ENCODE measurements at regions not wholly inside any gene's neighbourhood (a gene's known extent, or its start where the extent isn't known, plus 50 kb on each side); places are given as distances from the start of the nearest gene placed in this dataset.

DNA sequence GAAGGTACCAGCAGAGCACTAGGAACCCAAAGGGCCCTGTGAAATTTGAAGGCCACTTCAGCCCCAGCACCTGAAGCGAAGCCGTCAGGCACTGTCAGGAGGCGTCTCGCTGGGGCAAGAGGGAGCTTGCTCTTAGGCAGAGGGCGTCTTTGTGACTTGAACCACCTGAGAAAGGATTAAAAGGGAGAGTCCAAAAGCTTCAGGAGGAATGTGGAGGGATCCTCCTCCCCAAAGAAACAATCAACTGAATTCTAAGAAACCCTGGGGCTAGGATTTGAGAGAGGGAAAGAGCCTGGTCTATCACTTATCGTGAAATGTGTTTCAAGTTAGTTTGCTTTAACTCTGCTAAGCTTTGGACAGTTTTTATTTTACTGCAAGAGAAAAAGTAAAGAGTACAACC lies 324.9 kb upstream of the SOX11 start:
- DNase-seq (ENCODE audit: low spot score) (no peak), ATAC-seq (ENCODE audit: insufficient number of reproducible peaks, low FRiP score, low read depth) (no peak)
- H3K9me3 ChIP-seq: no peaks in the 10 kb centered on the region
- TF ChIP-seq, protein P1, sequence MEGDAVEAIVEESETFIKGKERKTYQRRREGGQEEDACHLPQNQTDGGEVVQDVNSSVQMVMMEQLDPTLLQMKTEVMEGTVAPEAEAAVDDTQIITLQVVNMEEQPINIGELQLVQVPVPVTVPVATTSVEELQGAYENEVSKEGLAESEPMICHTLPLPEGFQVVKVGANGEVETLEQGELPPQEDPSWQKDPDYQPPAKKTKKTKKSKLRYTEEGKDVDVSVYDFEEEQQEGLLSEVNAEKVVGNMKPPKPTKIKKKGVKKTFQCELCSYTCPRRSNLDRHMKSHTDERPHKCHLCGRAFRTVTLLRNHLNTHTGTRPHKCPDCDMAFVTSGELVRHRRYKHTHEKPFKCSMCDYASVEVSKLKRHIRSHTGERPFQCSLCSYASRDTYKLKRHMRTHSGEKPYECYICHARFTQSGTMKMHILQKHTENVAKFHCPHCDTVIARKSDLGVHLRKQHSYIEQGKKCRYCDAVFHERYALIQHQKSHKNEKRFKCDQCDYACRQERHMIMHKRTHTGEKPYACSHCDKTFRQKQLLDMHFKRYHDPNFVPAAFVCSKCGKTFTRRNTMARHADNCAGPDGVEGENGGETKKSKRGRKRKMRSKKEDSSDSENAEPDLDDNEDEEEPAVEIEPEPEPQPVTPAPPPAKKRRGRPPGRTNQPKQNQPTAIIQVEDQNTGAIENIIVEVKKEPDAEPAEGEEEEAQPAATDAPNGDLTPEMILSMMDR (IDR thresholded peaks at IDR 0.05): no peak
- H3K4me3 ChIP-seq: no peak overlapping the region
- H3K27me3 ChIP-seq (replicated peaks; ENCODE audit: insufficient read depth): no peaks in the 10 kb centered on the region
- no peaks in the 10 kb centered on the region for H3K36me3 ChIP-seq
- no peaks in the 10 kb centered on the region for H3K4me1 ChIP-seq (ENCODE audit: control insufficient read depth in 1 of 2, low read depth in 2 of 2)
- H3K27ac ChIP-seq: no peak overlapping the region

DNA sequence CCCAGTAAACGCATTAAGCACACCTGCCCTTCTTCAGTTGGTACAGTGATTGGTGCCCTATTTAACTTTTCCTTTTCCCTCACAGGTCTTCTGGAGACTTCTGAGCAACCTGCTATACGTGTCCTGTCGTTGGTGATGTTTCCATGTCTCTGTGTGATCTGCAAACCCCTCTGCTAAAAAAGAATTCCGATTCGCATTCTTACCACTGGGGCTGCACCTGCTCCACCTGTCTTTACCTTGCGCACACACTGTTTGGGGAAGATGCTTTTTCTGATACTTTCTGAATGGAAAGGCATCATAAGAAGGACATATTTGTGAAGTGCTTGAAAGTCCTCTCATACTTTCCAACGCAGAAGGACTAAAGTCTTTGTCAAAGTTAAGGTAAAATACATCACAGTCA lies 323.9 kb upstream of the SOX11 start:
- H3K4me3 ChIP-seq: no peak overlapping the region
- ATAC-seq (ENCODE audit: insufficient number of reproducible peaks, low FRiP score, low read depth): no peak
- H3K27me3 ChIP-seq (replicated peaks; ENCODE audit: insufficient read depth): no peaks in the 10 kb centered on the region
- no peaks in the 10 kb centered on the region for H3K4me1 ChIP-seq (ENCODE audit: control insufficient read depth in 1 of 2, low read depth in 2 of 2)
- TF ChIP-seq, protein P1 (IDR thresholded peaks at IDR 0.05): no peak
- no peaks in the 10 kb centered on the region for H3K36me3 ChIP-seq
- no peak for DNase-seq (ENCODE audit: low spot score)
- H3K9me3 ChIP-seq: no peaks in the 10 kb centered on the region
- H3K27ac ChIP-seq: no peak overlapping the region

DNA sequence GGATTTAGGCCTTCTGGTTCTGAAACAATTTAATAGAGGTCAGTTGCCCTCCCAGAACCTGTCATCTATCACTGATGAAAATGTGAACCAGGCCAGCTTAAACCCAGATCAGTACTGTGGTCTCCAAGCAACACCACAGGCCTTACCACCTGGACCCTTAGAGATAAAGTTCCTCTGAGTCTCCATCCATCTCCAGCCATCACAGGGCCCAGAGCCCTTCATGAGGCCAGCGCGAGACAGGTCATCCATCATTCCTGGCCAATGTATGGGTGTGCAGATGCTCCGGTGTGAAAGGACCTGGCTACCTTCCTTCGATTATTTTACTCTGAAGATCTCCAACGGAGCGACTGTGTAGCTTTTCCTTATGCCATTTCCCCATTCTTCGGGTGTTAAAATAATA lies 322.7 kb upstream of the SOX11 start:
- no peak overlapping the region for H3K4me3 ChIP-seq
- no peak overlapping the region for H3K27ac ChIP-seq
- no peak for DNase-seq (ENCODE audit: low spot score)
- no peaks in the 10 kb centered on the region for H3K27me3 ChIP-seq (replicated peaks; ENCODE audit: insufficient read depth)
- TF ChIP-seq, protein P1 (IDR thresholded peaks at IDR 0.05): no peak
- ATAC-seq (ENCODE audit: insufficient number of reproducible peaks, low FRiP score, low read depth): no peak
- H3K36me3 ChIP-seq: no peaks in the 10 kb centered on the region
- no peaks in the 10 kb centered on the region for H3K4me1 ChIP-seq (ENCODE audit: control insufficient read depth in 1 of 2, low read depth in 2 of 2)
- no peaks in the 10 kb centered on the region for H3K9me3 ChIP-seq

GRCh38 chr2:5370158-5370557 lies 322.0 kb upstream of the SOX11 start:
- H3K9me3 ChIP-seq: no peaks in the 10 kb centered on the region
- TF ChIP-seq, protein P1 (IDR thresholded peaks at IDR 0.05): no peak
- H3K36me3 ChIP-seq: no peaks in the 10 kb centered on the region
- no peak overlapping the region for H3K4me3 ChIP-seq
- no peak overlapping the region for H3K27ac ChIP-seq
- DNase-seq (ENCODE audit: low spot score) (no peak), ATAC-seq (ENCODE audit: insufficient number of reproducible peaks, low FRiP score, low read depth) (no peak)
- no peaks in the 10 kb centered on the region for H3K27me3 ChIP-seq (replicated peaks; ENCODE audit: insufficient read depth)
- no peaks in the 10 kb centered on the region for H3K4me1 ChIP-seq (ENCODE audit: control insufficient read depth in 1 of 2, low read depth in 2 of 2)

DNA sequence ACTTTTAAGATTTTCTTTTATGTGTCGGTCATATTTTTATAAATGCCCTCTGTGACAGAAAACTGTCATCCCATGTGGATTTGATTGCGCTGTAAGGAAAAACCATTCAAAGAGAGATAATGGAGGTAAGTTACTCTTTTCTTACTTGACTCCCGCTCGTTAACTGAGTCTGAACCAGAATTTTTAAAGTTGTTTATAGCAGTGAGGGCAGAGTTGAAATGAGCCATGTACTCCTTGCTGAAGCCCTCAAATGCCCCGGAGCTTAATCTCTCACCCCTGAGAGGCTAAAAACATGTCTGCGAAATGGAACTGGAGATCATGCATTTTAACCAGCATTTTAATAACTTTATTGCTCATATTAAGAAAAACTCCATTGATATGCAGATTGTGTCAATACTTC lies 320.0 kb upstream of the SOX11 start:
- ATAC-seq (ENCODE audit: insufficient number of reproducible peaks, low FRiP score, low read depth) (no peak), DNase-seq (ENCODE audit: low spot score) (no peak)
- Histone ChIP-seq H3K36me3 (no peaks in the 10 kb centered on the region), H3K27ac (no peak overlapping the region), H3K27me3 (replicated peaks; ENCODE audit: insufficient read depth) (no peaks in the 10 kb centered on the region), H3K4me3 (no peak overlapping the region), H3K9me3 (no peaks in the 10 kb centered on the region), H3K4me1 (ENCODE audit: control insufficient read depth in 1 of 2, low read depth in 2 of 2) (no peaks in the 10 kb centered on the region)
- TF ChIP-seq, protein P1 (IDR thresholded peaks at IDR 0.05): no peak

Data from thoracic aorta (tissue), 2 donors.